ENCODE measurements at regions not wholly inside any gene's neighbourhood (a gene's known extent, or its start where the extent isn't known, plus 50 kb on each side); places are given as distances from the start of the nearest gene placed in this dataset.
A peak's percentile ranks its signal among the peaks of the same experiment; 100 is the strongest.

DNA sequence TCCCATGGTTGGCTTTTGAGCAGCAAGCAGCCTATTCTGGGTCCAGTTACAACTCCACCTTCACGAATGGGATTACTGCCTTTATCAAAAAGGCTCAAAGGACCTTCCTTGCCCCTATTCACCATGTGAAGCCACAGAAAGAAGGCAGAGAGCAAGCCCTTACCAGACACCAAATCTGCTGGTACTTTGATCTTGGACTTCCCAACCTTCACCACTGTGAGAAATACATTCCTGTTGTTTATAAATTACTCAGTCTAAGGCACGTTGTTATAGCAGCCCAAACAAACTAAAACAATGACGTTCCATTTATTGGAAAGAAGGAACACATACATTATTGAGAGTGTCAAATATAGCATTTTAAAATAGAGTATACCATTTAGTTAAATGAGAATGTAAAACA, 1557.9 kb downstream of the PLA2G4A start:
- Histone ChIP-seq H3K27ac (no peak overlapping the region), H3K9me2 (ENCODE audit: insufficient read depth) (no peaks in the 10 kb centered on the region), H3K36me3 (ENCODE audit: low read depth) (no peaks in the 10 kb centered on the region), H3K4me2 (no peak overlapping the region), H3K4me3 (no peak overlapping the region), H3K79me2 (ENCODE audit: low read depth) (no peaks in the 10 kb centered on the region), H3K9me3 (ENCODE audit: insufficient read depth, low read depth) (no peaks in the 10 kb centered on the region), H4K20me1 (ENCODE audit: insufficient read depth) (no peaks in the 10 kb centered on the region), H3K27me3 (ENCODE audit: insufficient read depth, low read depth) (no peaks in the 10 kb centered on the region), H3F3A (ENCODE audit: insufficient read depth, low read depth) (no peaks in the 10 kb centered on the region), H3K4me1 (replicated peaks; ENCODE audit: insufficient read depth) (no peaks in the 10 kb centered on the region), H2AFZ (no peak overlapping the region)
- BruUV-seq (replicated peaks), result no TSS peak
- intact Hi-C loops (cut with micrococcal nuclease; ENCODE audit: unreplicated experiment), result no loop called here
- TF ChIP-seq, protein P1, sequence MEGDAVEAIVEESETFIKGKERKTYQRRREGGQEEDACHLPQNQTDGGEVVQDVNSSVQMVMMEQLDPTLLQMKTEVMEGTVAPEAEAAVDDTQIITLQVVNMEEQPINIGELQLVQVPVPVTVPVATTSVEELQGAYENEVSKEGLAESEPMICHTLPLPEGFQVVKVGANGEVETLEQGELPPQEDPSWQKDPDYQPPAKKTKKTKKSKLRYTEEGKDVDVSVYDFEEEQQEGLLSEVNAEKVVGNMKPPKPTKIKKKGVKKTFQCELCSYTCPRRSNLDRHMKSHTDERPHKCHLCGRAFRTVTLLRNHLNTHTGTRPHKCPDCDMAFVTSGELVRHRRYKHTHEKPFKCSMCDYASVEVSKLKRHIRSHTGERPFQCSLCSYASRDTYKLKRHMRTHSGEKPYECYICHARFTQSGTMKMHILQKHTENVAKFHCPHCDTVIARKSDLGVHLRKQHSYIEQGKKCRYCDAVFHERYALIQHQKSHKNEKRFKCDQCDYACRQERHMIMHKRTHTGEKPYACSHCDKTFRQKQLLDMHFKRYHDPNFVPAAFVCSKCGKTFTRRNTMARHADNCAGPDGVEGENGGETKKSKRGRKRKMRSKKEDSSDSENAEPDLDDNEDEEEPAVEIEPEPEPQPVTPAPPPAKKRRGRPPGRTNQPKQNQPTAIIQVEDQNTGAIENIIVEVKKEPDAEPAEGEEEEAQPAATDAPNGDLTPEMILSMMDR (conservative IDR thresholded peaks at IDR 0.05), result no peak
- no peak for TF ChIP-seq EZH2 (IDR thresholded peaks at IDR 0.05; ENCODE audit: low read depth)
- CTCF ChIA-PET, result no interaction called here
- POLR2A ChIA-PET (ENCODE audit: unreplicated experiment), result no interaction called here
- no peak for DNase-seq

GRCh38 chr1:188394677-188395076, 1565.9 kb downstream of the PLA2G4A start:
- intact Hi-C loops (cut with micrococcal nuclease; ENCODE audit: unreplicated experiment), result no loop called here
- no TSS peak for BruUV-seq (replicated peaks)

GRCh38 chr1:188397521-188397920, 1568.8 kb downstream of the PLA2G4A start:
- H3K36me3 ChIP-seq (ENCODE audit: low read depth), result no peaks in the 10 kb centered on the region
- no peaks in the 10 kb centered on the region for H3K9me3 ChIP-seq (ENCODE audit: insufficient read depth, low read depth)
- no peaks in the 10 kb centered on the region for H3K27me3 ChIP-seq (ENCODE audit: insufficient read depth, low read depth)
- H2AFZ ChIP-seq, result 0 out of 2 replicates have a peak overlapping the region, but pooled peaks have one; percentile 58
- no peaks in the 10 kb centered on the region for H3K9me2 ChIP-seq (ENCODE audit: insufficient read depth)
- no peak overlapping the region for H3K4me2 ChIP-seq
- intact Hi-C loops (cut with micrococcal nuclease; ENCODE audit: unreplicated experiment), result no loop called here
- H4K20me1 ChIP-seq (ENCODE audit: insufficient read depth), result 0 out of 2 replicates have a peak, but pooled peaks cover 3% of the 10 kb centered on the region
- no peaks in the 10 kb centered on the region for H3F3A ChIP-seq (ENCODE audit: insufficient read depth, low read depth)
- BruUV-seq (replicated peaks), result no TSS peak
- DNase-seq, result no peak
- no peaks in the 10 kb centered on the region for H3K4me1 ChIP-seq (replicated peaks; ENCODE audit: insufficient read depth)
- H3K4me3 ChIP-seq, result no peak overlapping the region
- TF ChIP-seq, protein P1 (conservative IDR thresholded peaks at IDR 0.05), result no peak
- no peak for TF ChIP-seq EZH2 (IDR thresholded peaks at IDR 0.05; ENCODE audit: low read depth)
- H3K27ac ChIP-seq, result no peak overlapping the region
- ChIA-PET CTCF (no interaction called here), POLR2A (ENCODE audit: unreplicated experiment) (no interaction called here)
- H3K79me2 ChIP-seq (ENCODE audit: low read depth), result no peaks in the 10 kb centered on the region

More at GRCh38 chr1:188394677-188395076, 1565.9 kb downstream of the PLA2G4A start:
- Histone ChIP-seq H3K4me2 (no peak overlapping the region), H3K4me3 (no peak overlapping the region), H3K9me2 (ENCODE audit: insufficient read depth) (no peaks in the 10 kb centered on the region), H3K27me3 (ENCODE audit: insufficient read depth, low read depth) (no peaks in the 10 kb centered on the region), H4K20me1 (ENCODE audit: insufficient read depth) (no peaks in the 10 kb centered on the region), H3K9me3 (ENCODE audit: insufficient read depth, low read depth) (no peaks in the 10 kb centered on the region), H3K4me1 (replicated peaks; ENCODE audit: insufficient read depth) (no peaks in the 10 kb centered on the region), H3K79me2 (ENCODE audit: low read depth) (no peaks in the 10 kb centered on the region), H3F3A (ENCODE audit: insufficient read depth, low read depth) (no peaks in the 10 kb centered on the region), H3K36me3 (ENCODE audit: low read depth) (no peaks in the 10 kb centered on the region), H3K27ac (no peak overlapping the region), H2AFZ (no peak overlapping the region)
- POLR2A ChIA-PET (ENCODE audit: unreplicated experiment), result no interaction called here
- CTCF ChIA-PET, result no interaction called here
- no peak for TF ChIP-seq EZH2 (IDR thresholded peaks at IDR 0.05; ENCODE audit: low read depth)
- TF ChIP-seq, protein P1 (conservative IDR thresholded peaks at IDR 0.05), result no peak
- DNase-seq, result no peak

Measured in PC-9 (cell line).